Hematopoietic multipotent progenitor cell (in vitro differentiated cells): ENCODE measurements at regions not wholly inside any gene's neighbourhood (a gene's known extent, or its start where the extent isn't known, plus 50 kb on each side); places are given as distances from the start of the nearest gene placed in this dataset.
"Not testable (repeated sequence)": the region's sequence is repeated elsewhere in the genome, so short reads cannot be mapped to it uniquely, and the experiment has no call there.

Experiments
- DNase-seq, 3 donors: peaks; one replicate each; pipeline ENCODE4 v3.0.0-alpha.2; 2011 to 2015; ENCODE audit warnings: low read depth in 2 of 3, low spot score in 2 of 3

DNA sequence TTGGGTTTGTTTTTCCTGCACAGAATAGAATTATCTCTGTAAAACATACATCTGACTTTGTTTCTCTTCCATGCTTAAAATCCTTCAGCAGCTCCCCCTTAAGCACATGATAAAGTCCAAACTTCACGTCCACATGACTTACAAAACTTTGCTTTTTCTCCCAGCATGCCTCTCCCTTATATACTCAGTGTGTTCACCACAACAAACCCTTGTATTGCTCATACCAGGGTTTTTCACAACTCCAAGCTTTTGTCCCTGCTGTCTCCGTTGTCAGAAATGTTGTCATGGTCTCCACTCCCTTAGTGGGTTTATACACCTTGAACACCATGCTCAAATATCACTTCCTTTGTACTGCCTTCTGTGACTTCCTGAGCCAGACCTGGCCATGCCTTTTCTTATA, 91.1 kb upstream of the MITF start:
- no peak for DNase-seq

DNA sequence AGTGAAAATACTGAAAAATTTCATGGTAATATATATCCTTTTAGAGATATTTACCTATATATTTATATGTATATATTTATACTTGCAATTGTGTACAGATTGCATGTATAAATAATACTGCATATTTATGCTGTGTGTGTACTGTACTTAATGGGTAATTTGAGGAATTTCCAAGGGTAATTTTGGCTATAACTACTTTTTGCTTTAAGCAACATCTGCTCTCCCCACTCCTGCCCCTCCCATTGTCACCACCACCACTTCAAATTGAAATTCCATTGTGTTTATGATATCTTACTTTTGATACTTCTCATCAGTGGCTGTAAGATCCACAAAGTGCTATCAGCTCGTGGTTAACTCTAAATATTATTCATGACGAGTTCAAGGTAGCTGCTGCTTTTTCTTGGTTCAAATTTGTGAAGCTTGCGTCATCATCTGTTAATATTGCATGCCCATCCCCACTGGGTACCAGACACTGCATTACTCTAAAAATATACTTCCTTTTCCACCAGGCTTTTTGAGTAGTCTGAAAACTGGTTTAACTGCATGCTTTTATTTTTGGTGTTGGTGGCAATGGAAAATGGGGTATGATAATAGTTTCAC, 91.7 kb upstream of the MITF start:
- no peak for DNase-seq

DNA sequence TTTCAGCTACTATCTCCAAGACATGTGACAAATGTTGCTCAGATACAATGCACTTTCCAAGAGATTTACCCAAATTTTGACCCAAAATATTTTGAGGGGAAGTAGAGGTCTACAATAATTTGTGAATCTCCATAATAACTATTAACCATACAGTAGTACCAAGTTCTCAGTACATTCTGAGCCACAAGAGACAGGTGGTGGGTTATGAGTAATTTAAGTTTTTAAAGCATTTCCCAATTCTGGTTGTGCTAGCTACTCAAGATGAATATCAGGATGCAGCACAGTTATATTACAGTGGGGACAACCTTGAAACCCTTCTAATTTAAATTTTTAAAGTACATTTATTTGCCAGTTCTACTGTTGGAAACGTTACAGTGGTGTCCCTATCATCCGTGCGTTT, 92.2 kb upstream of the MITF start:
- no peak for DNase-seq

DNA sequence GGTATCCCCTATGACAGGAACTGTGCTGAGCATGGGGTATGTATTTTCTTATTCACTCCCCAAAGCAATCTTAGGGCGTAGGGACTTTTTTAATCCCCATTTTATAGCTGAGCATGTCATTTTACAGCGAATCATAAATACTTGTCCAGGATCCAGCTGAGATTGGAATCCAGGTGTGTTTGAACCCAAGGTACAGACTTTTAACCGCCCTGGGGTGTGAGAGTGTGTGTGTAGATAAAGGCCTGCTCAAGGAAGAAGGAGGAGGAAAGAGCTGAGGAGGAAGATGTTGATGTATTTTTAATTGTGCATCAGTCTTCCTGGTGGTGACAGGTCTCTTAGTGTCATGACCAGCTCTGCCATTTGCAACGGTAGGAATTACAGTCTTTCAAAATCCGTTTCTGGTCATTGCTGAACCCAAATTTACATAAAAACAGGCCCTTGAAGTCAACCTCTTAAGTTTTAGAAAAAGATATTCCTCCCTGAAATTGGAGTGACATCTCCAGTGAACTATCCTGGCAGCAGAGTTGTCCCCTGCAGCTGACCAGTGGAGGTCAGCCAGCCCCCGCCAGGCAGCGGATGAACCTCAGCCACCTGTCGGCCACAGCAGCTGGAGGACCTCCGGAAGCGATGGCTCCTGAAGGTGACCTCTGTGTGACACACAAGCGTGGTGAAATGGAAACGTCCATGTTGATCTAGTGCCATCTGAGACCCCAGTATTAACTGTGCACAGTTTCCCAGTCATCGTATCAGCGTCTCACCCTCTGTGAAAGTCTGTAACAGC, 92.8 kb upstream of the MITF start:
- DNase-seq: no peak

DNA sequence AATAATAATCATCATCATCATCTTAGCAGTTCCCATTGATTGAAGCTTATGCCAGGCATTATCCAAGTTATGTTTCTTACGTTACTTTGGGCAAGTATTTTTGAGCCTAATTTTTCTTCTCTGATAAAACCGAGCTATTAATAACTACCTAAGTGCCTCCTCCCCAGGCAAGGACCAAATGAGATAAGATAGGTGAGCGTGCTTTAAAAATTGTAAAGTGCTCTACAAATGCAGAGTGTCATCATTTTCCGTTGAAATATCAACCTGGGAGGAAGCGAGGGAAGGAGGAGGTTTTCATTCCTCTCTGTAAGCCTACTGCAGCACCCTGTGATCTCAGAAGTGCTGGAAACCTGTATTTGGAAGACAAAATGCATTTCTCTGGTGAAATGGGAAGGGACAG, 96.7 kb upstream of the MITF start:
- DNase-seq: no peak

DNA sequence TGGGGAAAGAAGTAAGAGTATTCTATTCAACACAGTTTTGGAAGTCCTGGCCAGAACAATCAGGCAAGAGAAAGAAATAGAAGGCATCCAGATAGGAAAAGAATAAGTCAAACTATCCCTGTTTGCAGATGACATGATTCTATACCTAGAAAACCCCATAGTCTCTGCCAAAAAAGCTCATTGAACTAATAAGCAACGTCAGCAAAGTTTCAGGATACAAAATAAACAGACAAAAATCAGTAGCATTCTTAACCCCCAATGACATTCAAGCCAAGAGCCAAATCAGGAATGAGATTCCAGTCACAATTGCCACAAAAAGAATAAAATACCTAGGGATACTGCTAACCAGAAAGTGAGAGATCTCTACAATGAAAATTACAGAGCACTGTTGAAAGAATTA, 99.4 kb upstream of the MITF start:
- no peak for DNase-seq

DNA sequence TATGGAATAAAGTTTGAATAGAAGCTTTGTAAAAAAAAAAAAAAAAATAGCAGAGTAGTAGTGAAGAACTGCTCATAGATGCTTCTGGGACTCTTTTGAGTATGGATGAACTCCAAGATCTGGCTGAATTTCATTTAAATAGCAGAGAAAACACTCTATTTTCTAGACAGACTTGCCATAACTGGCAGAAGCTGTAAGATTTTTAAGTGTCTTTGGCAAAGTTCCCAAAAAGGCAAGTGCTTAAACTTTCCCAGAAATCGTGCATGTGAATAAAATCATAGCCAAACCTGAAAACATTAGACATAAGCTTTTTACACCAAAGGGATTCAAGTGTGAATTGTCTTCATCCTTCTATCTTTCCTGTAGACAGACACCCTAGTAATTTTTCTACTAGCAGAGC, 110.3 kb upstream of the MITF start:
- no peak for DNase-seq

DNA sequence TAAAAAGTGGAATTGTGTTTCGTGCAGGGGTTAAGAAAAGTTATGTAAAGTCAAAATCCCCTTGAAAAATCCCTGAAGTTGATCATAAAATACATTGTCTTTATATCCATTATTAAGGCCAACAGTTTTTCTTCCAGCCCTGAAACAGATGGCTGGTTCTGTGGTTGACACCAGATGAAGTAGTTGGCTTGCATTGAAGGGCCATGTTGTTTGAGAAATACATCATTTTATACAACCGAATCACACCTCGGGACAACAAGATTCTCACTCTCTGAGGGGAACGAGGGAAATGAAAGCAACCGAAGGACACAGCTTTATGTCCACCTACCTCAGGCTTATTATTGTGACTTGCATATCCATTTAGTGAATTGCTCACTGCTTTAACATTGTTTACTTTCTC, 126.0 kb upstream of the MITF start:
- DNase-seq: no peak

DNA sequence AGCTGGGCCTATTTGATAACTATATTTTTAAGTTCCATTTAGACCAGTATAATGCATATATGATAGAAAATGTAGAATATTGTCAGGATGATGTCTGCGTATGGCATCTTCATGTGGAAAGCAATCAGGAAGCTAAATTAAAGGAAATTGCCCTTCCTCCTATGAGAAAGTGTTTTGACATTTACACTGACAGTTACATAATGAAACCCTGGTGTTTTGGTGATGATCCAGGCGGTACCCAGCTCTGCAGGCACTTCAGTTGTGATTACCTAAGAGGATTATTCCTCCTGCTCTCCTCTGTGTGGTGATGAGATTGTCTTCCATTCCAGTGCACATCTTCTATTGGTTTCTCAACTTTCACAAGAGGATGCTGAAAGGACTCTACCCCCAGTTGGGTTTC, 126.5 kb upstream of the MITF start:
- DNase-seq: no peak

DNA sequence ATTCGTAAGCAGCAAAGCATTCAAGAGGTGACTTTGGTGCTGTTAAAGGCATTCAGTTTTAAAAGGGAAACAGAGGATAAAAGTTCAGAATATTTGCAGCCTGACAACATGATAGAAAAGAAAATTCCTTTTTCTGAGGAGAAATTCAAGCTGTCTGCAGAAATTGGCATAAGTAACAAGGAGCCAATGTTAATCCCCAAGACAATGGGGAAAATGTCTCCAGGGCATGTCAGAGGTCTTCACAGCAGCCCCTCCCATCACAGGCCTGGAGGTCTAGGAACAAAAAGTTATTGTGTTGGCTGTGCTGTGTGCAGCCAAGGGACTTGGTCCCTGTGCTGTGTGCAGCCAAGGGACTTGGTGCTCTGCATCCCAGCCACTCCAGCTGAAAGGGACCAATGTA, 129.7 kb upstream of the MITF start:
- DNase-seq: not testable (repeated sequence)

DNA sequence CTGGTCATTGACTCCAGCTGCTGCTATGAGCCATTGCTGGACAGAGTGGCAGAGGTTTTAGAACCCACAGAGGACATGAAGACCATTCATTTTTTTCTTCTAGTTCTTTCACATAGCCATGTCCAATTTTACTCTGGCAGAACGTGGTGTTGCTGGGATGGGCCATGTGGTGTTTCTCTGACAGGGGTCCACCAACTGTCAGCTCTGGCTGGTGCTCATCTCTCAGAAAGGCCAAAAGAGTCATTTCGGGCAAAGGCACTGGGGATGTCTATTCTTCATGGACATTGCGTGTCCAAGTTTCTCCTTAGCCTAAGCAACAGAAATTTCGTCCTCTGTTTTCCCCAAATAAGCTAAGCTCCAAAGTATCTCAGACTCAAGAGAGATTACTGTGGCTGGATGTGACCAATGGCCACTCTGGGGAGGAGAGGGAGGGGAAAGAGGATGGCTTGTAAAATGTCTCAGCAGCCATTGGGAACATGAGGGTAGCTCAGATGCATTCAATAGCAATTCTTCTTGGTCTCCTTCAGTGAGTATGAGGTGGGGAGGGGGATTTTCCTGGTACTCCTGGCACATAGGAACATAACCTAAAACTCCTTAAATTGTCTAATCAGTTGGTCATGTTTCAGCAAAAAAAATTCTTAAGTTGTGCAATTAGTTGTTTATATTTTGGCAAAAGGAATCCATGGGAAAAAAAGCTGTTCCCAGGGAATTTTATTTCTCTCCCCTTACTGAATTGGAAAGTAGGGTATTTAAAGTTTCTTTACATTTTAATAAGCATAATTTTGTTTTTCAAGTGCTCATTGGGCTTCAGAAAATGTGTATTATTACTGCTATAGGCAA, 131.6 kb upstream of the MITF start:
- DNase-seq: no peak

DNA sequence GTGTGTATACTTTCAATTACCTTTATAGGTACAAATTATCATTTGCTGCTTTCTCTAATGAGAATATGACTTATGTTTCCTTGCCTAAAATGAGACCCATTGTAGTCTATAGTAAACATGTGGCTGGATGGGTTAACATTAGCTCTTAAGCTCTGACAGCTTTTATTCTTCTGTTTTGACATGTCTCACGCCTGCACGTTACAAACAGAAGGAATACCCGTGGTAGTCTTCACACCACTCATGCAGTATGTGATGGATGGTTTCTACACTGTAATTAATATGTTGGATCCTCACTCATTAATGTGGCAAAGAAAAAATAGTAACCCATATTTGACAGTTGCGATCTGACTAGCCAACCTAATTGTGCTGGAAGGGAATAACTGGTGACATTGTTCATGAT, 133.4 kb upstream of the MITF start:
- no peak for DNase-seq

DNA sequence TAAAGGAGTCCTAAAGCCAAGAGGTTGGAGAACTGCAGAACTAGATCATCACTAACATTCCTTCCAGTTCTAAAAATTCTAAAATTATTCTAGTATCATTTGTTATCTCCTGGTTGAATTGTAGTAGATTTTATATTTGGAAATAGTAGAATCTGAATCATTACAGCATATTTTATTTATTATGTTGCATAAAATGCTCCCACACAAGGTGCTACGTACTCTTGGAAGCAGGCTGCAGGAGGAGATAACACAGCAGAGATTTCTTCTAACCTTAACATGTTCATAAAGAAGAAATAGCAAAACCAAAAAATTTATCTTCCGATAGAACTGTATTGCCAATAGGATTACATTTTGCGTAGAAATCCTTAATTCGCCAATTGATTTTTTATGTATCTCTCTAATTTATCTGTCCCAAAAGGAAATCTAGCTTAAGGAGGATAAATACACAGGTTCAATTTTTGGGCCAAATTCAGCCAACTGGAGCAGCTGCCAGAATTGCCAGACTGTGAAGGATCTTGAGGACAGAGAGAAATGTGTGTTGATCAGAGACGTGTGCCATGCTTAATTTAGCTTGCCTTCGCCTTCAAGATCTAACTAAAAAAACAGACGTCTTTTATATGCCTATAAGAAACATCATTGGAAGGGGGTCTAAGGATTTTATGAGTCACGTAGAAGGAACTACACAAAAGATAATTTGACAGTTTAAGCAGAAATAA, 134.4 kb upstream of the MITF start:
- DNase-seq: no peak

DNA sequence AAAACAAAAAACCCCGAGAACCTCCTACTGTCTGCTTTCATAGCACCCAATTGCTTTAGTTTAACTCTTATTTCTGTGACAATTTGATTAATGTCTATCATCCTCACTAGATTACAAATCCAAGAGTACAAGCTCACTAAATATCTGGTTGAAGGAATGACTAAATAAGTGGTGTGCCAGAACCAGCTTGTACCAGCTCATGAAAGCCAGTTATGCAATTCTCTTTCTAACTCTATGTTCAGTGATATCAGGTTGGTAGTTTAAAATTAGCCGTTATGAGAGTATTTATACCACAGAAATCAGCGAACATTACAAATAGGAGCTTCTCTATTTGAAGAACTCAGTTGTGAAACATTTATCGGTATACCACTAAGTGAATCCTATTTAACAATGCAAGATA, 137.2 kb upstream of the MITF start:
- DNase-seq: no peak

DNA sequence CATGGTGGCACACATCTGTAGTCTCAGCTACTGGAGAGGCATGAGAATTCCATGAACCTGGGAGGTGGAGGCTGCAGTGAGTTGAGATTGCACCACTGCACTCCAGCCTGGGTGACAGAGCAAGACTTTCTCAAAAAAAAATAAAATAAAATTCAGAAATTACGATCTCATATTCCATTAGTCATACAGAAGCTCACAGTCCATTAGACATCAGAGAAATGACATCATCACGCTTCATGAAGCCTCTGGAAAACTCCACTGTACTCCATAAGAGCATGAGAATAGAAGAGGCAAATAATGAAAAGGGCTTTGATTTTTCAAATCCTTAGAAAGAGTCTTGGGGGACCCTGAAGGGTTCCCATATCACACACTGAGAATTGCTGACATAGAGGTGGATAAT, 145.0 kb upstream of the MITF start:
- no peak for DNase-seq

DNA sequence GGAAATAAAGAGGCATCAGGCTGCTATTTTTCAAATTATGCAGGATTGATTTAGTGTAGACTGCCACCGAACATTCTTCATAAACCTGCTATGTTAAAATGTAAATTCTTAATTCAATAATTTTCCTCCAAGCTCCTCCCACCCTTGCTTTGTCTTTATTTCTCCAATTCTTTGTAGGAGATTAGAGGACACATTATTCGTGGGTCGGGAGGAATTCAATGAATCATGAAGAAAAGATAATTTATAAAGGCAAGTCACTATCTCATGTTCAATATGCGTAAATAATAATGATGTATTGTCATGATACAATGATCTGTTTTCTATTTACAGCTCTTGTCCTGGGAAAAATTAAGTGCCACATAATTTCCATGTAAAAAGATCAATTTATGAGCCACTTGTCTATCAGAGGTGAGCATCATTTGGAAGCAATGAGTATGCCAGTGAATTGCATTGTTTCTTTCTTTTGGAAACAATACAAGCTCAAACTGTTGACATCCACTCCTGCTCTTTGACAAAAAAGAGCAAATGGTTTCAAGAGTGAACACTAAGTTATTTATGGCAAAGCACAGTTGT, 148.0 kb upstream of the MITF start:
- DNase-seq: no peak

DNA sequence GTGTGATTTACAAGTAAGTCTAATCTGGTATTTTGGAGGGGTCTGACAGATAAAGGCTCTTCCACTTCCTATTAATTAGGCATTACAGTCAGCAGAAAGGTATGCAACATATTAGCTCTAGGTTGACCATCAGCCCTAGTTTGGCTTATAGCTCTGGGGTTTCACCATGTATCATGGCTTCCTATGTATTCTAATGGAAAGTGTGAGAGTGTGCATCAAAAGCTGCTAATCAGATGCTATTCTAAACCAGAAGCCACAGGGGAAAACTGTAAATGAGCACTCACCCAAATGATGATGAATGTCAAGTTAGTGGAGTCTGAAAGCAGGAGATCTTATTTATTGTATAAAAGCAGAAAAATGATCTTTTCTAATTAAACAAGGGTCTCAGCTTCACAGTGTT, 149.2 kb upstream of the MITF start:
- DNase-seq: no peak

DNA sequence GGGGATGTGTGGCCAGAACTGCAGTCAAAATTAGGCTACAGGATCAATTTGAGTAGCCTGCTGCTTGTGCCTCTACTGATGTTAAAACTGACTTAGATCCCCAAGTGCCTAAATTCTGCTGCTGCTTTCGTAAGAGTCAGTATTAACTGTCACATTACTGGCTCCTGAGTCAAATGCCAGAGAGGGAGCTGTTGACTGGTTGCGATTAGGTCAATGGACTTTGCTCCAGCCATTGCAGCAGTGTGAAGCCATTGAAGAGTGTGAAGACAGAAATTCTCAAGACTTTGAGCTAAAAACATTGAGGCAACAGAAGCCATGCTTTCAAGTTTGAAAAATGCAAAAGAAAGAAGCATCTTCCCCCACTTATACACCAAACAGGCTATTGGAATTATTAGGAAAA, 151.1 kb upstream of the MITF start:
- DNase-seq: no peak

DNA sequence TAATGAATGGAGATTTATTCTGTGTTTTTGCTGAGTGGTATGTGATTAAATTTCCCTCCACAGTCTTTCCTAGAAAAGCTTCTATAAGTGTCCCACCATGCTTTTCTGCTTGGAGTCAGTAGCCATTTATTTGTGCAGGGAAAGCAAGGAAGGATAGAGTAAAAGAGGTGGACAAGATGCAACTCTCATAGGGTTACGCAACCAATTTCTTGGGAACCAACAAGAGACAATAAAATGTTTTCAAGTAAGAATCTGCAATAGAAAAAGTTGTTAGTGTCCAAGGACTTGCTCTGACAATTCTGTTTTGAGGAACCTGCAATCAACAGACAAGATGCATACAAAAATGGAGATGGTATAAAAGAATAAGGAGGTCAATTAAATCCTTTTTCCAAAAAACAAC, 153.8 kb upstream of the MITF start:
- no peak for DNase-seq

DNA sequence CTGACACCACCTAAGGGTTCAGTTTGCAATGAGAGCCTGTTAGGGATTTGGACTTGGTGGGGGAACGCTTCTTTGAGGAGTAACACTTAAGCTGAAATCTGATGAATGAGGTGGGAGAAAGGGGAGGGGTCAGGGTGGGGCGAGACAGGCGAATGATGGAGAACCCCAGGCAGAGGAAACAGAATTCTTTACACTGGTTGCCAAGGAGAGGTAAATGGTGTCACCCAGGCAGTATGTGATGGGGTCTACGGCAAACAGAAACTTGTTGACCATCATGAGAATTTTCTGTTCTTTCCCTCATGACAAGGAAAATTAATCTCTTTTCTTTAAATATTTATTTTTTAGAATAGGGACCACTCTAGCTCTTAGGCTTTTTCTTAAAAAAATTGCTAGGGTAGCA, 157.2 kb upstream of the MITF start:
- DNase-seq: no peak
